Activated naive CD8-positive, alpha-beta T cell treated with anti-CD3 and anti-CD28 coated beads, Interleukin-2, amount 50 U/mL, for 24 hours (primary cell): ENCODE measurements at regions not wholly inside any gene's neighbourhood (a gene's known extent, or its start where the extent isn't known, plus 50 kb on each side); places are given as distances from the start of the nearest gene placed in this dataset.
A peak's percentile ranks its signal among the peaks of the same experiment; 100 is the strongest.

ENCODE experiments used
- ATAC-seq: fragments of 150-1000 bp; cut with Tn5 transposase; one replicate; pipeline ENCODE4 v1.10.0; 2021
- DNase-seq: peaks from one replicate; pipeline ENCODE4 v3.0.0; 2021
- H3K27ac Mint-ChIP-seq: one replicate; pipeline ENCODE4 v1.8.0; 2021; ENCODE audit warnings: mild to moderate bottlenecking, mixed read lengths
- H3K27me3 Mint-ChIP-seq: one replicate; pipeline ENCODE4 v1.8.0; 2021; ENCODE audit warnings: mixed read lengths
- H3K36me3 Mint-ChIP-seq: one replicate; pipeline ENCODE4 v1.8.0; 2021; ENCODE audit warnings: low read depth, mixed read lengths
- H3K4me1 Mint-ChIP-seq: one replicate; pipeline ENCODE4 v1.8.0; 2021; ENCODE audit warnings: mixed read lengths
- H3K4me3 Mint-ChIP-seq: one replicate; pipeline ENCODE4 v1.8.0; 2021; ENCODE audit warnings: mild to moderate bottlenecking, moderate library complexity, mixed read lengths
- H3K9me3 Mint-ChIP-seq: one replicate; pipeline ENCODE4 v1.8.0; 2021; ENCODE audit warnings: mixed read lengths

DNA sequence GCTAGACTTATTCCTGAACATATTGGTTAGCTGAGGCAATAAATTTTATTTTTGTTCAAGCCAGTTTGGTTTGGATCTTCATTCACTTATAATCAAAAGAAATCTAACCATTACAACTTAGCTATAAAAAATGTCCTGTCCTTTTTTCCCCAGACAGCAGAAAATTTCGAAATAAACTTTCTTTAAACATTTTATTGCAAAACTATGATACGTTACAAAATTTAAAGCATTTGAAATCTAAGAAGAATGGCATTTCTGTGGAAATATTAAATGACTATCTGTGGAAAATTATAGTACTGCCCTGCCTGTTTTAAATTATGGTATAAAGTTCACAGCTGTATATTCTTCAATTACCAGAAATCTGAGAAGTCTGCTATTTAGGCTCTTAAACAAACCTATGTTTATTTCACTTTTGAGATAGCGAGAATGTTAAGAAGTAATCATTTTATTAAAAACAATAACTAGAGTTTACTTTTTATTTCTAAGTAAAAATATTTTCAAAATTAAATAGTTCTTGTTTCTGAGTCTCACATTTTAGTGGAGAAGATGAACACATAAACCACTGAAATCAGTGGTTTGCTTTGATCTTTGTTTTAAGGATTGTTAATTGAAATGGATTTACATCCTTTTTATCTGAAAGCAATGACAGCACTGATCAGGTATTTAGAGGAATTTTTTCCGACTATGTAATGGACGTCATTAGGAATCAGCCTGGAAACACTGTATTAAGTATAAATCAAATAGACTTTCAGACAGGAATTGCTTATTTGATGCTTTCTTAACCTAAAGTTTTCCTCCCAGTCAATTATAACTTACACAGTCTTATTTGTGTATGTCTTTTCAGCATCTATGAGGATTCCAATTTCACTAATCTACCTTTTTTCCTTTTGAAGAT lies 553.7 kb downstream of the COL12A1 start:
- ATAC-seq (no peak), DNase-seq (no peak)
- Mint-ChIP-seq H3K4me1 (no peaks in the 10 kb centered on the region), H3K27me3 (no peaks in the 10 kb centered on the region), H3K27ac (no peak overlapping the region), H3K4me3 (no peak overlapping the region), H3K9me3 (peaks cover 7% of the 10 kb centered on the region), H3K36me3 (no peaks in the 10 kb centered on the region)

- Mint-ChIP-seq H3K27me3 (no peaks in the 10 kb centered on the region), H3K27ac (no peak overlapping the region)
Measured at GRCh38 chr6:74650668-74651067, 555.2 kb downstream of the COL12A1 start.

DNA sequence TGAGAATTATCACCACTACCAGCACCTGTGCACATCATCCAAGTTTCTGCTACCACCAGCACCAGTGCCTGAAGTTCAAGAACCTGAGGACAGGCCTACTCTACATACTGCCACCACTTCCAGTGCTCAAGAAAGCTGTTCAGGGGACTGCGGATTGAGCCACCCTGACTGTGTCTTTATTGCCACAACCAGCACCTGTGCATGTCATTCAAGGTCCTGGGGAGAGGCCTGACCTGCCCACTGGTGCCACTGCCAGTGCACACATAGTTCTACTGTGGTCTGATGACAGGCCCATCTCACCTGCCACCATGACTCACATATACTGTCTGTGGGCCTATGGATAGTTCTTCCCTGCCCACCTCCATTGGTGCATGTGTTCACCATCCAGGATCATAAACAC lies 559.4 kb downstream of the COL12A1 start:
- peak; percentile 24 for ATAC-seq
- Mint-ChIP-seq H3K4me1 (no peaks in the 10 kb centered on the region), H3K4me3 (no peak overlapping the region), H3K27me3 (no peaks in the 10 kb centered on the region), H3K36me3 (no peaks in the 10 kb centered on the region), H3K9me3 (peaks cover 7% of the 10 kb centered on the region), H3K27ac (no peak overlapping the region)
- no peak for DNase-seq

More at GRCh38 chr6:74650668-74651067, 555.2 kb downstream of the COL12A1 start:
- ATAC-seq, result no peak
- no peak for DNase-seq
- Mint-ChIP-seq H3K9me3 (peaks cover 7% of the 10 kb centered on the region), H3K4me3 (no peak overlapping the region), H3K4me1 (no peaks in the 10 kb centered on the region), H3K36me3 (no peaks in the 10 kb centered on the region)

DNA sequence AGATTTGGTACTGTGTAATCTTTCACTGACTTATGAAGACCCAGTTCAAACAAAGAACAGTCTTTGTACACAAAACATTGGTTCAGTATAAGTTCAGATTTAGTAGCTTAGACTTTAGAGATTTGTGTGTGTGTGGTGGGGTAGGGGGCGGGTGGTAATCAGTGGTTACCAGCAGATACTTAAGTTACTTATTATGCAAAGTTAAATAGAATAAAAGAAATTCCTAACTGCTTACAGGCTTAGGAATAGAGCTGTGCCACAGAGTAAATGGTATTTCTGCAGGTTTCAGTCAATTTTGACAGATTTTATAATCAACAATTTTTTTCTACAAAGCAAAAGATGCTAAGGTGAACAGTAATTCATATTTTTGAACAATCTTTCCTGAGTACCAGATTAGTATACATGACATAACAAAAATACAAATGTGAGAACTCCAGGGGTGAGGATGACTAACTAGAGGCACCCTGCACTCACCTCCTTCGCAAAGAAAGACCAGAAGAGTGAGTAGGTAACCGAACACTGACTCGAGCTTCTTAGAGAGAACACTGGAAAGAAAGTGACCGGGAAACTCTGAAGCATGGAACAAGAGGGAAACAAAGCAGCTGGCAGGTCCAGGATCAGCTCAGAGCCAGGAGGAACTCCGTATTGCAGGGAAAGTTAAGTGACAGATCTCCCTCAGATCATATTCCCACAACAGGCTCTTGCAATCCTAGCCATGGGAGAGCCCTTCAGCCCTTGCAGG lies 560.6 kb downstream of the COL12A1 start:
- Mint-ChIP-seq H3K4me3 (no peak overlapping the region), H3K9me3 (peaks cover 7% of the 10 kb centered on the region), H3K27ac (no peak overlapping the region), H3K4me1 (no peaks in the 10 kb centered on the region), H3K36me3 (no peaks in the 10 kb centered on the region), H3K27me3 (no peaks in the 10 kb centered on the region)
- ATAC-seq (no peak), DNase-seq (no peak)

GRCh38 chr6:74642101-74642500 lies 563.8 kb downstream of the COL12A1 start:
- Mint-ChIP-seq H3K9me3 (no peaks in the 10 kb centered on the region), H3K4me1 (no peaks in the 10 kb centered on the region)

DNA sequence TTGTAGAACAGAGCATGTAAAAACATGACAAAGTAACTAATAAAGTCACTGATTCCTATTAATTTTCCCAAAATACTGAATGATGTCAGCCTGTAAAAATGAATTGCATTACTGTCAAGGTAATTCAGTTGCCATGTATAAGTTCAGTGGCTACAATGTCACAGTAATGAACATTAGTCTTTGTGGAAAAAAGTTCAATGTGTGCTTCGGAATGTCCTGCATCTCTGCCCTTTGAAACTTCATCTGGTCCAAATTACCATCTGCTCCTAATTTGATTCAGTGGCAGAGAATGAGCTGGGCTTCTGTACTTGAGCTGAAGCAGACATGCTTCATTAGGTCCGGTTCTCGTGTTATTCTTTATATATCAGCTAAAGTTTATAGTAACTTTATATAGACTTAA lies 567.4 kb downstream of the COL12A1 start:
- no peak for ATAC-seq

More at GRCh38 chr6:74642101-74642500, 563.8 kb downstream of the COL12A1 start:
- no peaks in the 10 kb centered on the region for H3K27me3 Mint-ChIP-seq
- H3K36me3 Mint-ChIP-seq, result no peaks in the 10 kb centered on the region
- no peak overlapping the region for H3K27ac Mint-ChIP-seq
- H3K4me3 Mint-ChIP-seq, result no peak overlapping the region
- ATAC-seq (no peak), DNase-seq (no peak)

DNA sequence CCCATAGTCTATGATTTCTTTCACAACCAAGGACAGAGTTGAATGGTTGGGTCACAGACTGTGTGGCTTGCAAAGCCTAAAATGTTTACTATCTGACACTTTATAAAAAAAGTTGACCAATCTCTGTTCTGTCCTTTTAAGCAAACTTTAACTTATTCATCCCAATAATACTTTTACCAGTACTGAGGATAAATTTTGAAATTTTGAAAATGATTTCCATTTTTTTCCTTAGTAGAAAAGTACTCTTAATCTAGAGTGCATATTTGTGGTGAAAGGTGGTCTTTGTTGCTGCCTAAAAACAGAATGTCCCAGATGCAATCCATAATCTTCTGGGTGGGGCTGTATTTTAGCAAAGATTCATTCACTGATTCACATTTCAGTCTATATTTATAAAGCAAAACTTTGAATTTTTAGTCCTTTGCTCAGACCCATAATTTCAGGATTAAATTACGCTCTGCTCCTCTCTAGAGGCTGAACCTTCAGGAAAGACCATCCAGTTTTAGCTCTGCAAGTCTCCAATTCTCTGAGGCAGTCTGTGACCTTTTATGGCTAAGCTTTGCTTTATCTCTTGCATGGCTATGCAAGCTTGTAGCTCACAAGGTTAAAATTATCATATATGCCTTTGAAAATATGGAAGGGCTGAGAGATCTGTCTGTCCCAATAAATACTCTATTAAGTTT lies 573.5 kb downstream of the COL12A1 start:
- H3K27me3 Mint-ChIP-seq, result no peaks in the 10 kb centered on the region
- H3K9me3 Mint-ChIP-seq, result no peaks in the 10 kb centered on the region
- H3K27ac Mint-ChIP-seq, result no peak overlapping the region
- H3K36me3 Mint-ChIP-seq, result no peaks in the 10 kb centered on the region
- H3K4me1 Mint-ChIP-seq, result no peaks in the 10 kb centered on the region
- ATAC-seq (no peak), DNase-seq (no peak)
- H3K4me3 Mint-ChIP-seq, result no peak overlapping the region

More for the DNA sequence above, 567.4 kb downstream of the COL12A1 start:
- Mint-ChIP-seq H3K27ac (no peak overlapping the region), H3K36me3 (no peaks in the 10 kb centered on the region), H3K4me1 (no peaks in the 10 kb centered on the region), H3K27me3 (no peaks in the 10 kb centered on the region), H3K4me3 (no peak overlapping the region), H3K9me3 (no peaks in the 10 kb centered on the region)
- no peak for DNase-seq

DNA sequence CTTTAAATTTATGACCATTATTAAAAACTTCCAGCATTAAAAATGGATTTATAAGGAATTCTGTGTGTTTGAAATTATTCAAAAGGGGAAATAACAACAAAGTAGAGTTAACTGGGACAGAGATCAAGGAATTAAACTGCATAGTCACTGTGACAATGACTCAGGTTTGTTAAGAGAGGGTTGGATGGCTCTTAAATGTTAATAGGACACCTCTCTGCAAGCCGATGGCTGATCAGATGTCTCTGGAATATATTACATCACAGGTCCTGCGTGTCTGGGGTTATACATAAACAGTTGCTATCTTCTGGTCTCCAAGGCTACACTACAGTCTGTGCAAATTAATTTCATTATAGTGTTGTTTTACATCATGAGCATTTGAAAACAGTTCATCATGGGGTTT lies 574.3 kb downstream of the COL12A1 start:
- Mint-ChIP-seq H3K36me3 (no peaks in the 10 kb centered on the region), H3K27me3 (no peaks in the 10 kb centered on the region), H3K4me3 (no peak overlapping the region), H3K4me1 (no peaks in the 10 kb centered on the region), H3K27ac (no peak overlapping the region), H3K9me3 (no peaks in the 10 kb centered on the region)
- DNase-seq, result no peak
- ATAC-seq, result no peak

GRCh38 chr6:74626288-74626687 lies 579.6 kb downstream of the COL12A1 start:
- no peaks in the 10 kb centered on the region for H3K4me1 Mint-ChIP-seq
- H3K36me3 Mint-ChIP-seq, result no peaks in the 10 kb centered on the region
- ATAC-seq, result no peak
- H3K4me3 Mint-ChIP-seq, result no peak overlapping the region
- no peaks in the 10 kb centered on the region for H3K27me3 Mint-ChIP-seq
- no peak for DNase-seq
- H3K9me3 Mint-ChIP-seq, result peaks cover 23% of the 10 kb centered on the region
- no peak overlapping the region for H3K27ac Mint-ChIP-seq

DNA sequence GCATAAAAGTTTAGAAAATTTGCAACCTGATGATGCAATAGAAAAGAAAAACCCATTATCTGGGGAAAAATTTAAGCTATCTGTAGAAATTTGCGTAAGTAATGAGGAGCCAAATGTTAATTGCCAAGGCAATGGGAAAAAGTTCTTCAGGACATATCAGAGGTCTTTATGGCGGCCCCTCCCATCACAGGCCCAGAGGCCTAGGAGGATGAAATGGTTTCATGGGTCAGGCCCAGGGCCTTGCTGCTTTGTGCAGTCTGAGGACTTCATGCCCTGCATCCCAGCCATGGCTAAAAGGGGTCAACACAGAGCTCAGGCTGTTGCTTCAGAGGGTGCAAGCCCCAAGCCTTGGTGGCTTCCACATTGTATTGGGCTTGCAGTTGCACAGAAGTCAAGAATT lies 582.8 kb downstream of the COL12A1 start:
- Mint-ChIP-seq H3K36me3 (no peaks in the 10 kb centered on the region), H3K4me3 (no peak overlapping the region), H3K27me3 (no peaks in the 10 kb centered on the region), H3K27ac (no peak overlapping the region), H3K4me1 (no peaks in the 10 kb centered on the region), H3K9me3 (peaks cover 28% of the 10 kb centered on the region)
- DNase-seq (no peak), ATAC-seq (no peak)

- Mint-ChIP-seq H3K4me1 (no peaks in the 10 kb centered on the region), H3K9me3 (peaks cover 9% of the 10 kb centered on the region), H3K4me3 (no peak overlapping the region), H3K27me3 (no peaks in the 10 kb centered on the region), H3K27ac (no peak overlapping the region), H3K36me3 (no peaks in the 10 kb centered on the region)
- no peak for ATAC-seq
- DNase-seq, result no peak
Measured at GRCh38 chr6:74611220-74611619, 594.6 kb downstream of the COL12A1 start.

DNA sequence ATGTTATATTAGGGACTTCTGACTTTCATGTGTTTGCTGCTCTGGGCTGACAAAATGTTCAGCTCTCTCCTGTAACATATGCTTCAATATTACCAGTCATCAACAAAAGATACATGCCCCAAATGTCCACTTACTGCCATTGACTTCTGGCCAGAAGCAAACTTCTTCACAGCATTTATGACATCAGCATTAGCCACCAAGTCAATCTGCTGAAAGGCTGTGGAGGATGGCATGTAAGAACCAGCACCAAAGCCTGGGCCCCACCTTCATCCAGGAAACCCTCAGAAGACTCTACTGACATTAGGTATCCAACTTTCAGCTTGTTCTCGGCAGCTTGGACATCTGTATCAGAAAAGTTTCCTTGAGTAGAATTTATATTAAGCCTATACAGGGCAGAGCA lies 595.5 kb downstream of the COL12A1 start:
- Mint-ChIP-seq H3K4me1 (no peaks in the 10 kb centered on the region), H3K36me3 (no peaks in the 10 kb centered on the region), H3K27ac (no peak overlapping the region), H3K27me3 (no peaks in the 10 kb centered on the region), H3K9me3 (peaks cover 9% of the 10 kb centered on the region), H3K4me3 (no peak overlapping the region)
- no peak for DNase-seq
- no peak for ATAC-seq

- Mint-ChIP-seq H3K4me3 (no peak overlapping the region), H3K36me3 (no peaks in the 10 kb centered on the region), H3K27me3 (no peaks in the 10 kb centered on the region), H3K9me3 (peaks cover 9% of the 10 kb centered on the region), H3K4me1 (no peaks in the 10 kb centered on the region), H3K27ac (no peak overlapping the region)
- ATAC-seq, result no peak
- DNase-seq, result no peak
Measured at GRCh38 chr6:74609871-74610270, 596.0 kb downstream of the COL12A1 start.

DNA sequence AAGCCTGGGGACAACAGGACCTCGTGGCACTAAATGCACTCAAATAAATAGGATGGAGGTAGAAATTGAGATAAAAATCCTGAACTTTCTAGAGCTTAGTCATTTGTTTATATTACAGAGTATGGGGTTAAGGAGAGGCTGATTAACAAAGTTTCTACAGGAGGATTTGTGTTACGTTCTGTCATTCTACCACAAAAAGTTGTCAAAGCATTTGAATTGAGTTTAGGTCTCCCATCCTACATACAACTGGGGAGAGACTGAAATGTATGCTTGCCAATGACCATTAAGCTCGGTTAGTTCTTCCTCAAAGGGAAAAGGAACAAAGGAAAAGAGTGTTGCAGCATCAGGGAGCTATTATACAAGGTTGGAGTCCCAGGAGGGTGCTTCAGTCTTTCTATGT lies 597.9 kb downstream of the COL12A1 start:
- Mint-ChIP-seq H3K4me3 (no peak overlapping the region), H3K9me3 (peaks cover 3% of the 10 kb centered on the region), H3K4me1 (no peaks in the 10 kb centered on the region), H3K36me3 (no peaks in the 10 kb centered on the region), H3K27ac (no peak overlapping the region), H3K27me3 (no peaks in the 10 kb centered on the region)
- ATAC-seq (no peak), DNase-seq (no peak)

- DNase-seq (no peak), ATAC-seq (no peak)
- no peak overlapping the region for H3K27ac Mint-ChIP-seq
- no peaks in the 10 kb centered on the region for H3K27me3 Mint-ChIP-seq
- H3K4me1 Mint-ChIP-seq, result no peaks in the 10 kb centered on the region
- no peaks in the 10 kb centered on the region for H3K36me3 Mint-ChIP-seq
- no peak overlapping the region for H3K4me3 Mint-ChIP-seq
- H3K9me3 Mint-ChIP-seq, result peaks cover 3% of the 10 kb centered on the region
Measured at GRCh38 chr6:74607468-74607867, 598.4 kb downstream of the COL12A1 start.
